SK-N-SH (cell line): ENCODE measurements at regions not wholly inside any gene's neighbourhood (a gene's known extent, or its start where the extent isn't known, plus 50 kb on each side); places are given as distances from the start of the nearest gene placed in this dataset.

Experiments
- CTCF ChIA-PET: fragments of 300-600, 350-600 bp; formaldehyde crosslinking; extraction: SDS; loops from one replicate; lab custom pipeline; 2021; lab: Yijun Ruan, JAX
- POLR2A ChIA-PET: fragments of 350-600 bp; sonication (Branson Sonifier 250); formaldehyde crosslinking; extraction: SDS; loops from one replicate; lab custom pipeline; 2020; ENCODE audit warnings: antibody characterized with exemption, inconsistent platforms; lab: Yijun Ruan, JAX
- DNase-seq: peaks from one replicate; pipeline ENCODE4 v3.0.0; 2012
- H2AFZ ChIP-seq: fragments of 200-600 bp; sonication (generic); 2 replicates; pipeline ENCODE4 v1.8.1; 2016; ENCODE audit warnings: antibody characterized with exemption, mild to moderate bottlenecking, low read depth
- H3F3A ChIP-seq: fragments of 200-600 bp; sonication (generic); replicated peaks from 2 replicates; pipeline ENCODE3; 2016; ENCODE audit warnings: antibody characterized with exemption, mild to moderate bottlenecking; ENCODE audit not compliant: insufficient read depth
- H3K27ac ChIP-seq, 2 experiments: fragments of 200-500 bp in 1 of 2; fragments of 200-600 bp in 1 of 2; sonication (Bioruptor generic) in 1 of 2; sonication (generic), shearing (Covaris generic) in 1 of 2; 2 replicates each; pipeline versions ENCODE4 v1.5.1 to v1.6.1; 2014 to 2016; ENCODE audit warnings: low read depth in 2 of 2, inconsistent platforms in 1 of 2, low read length in 1 of 2, mild to moderate bottlenecking in 1 of 2, mixed read lengths in 1 of 2
- H3K27me3 ChIP-seq: fragments of 200-600 bp; sonication (generic), shearing (Covaris generic); 2 replicates; pipeline ENCODE4 v1.6.1; 2016; ENCODE audit warnings: mixed run types; ENCODE audit not compliant: insufficient read depth
- H3K36me3 ChIP-seq, 2 experiments: fragments of 200-500 bp in 1 of 2; fragments of 200-600 bp in 1 of 2; sonication (Bioruptor generic) in 1 of 2; sonication (generic) in 1 of 2; replicated peaks in 1 of 2; 2 replicates each; pipeline versions ENCODE3 to v1.5.1; 2014 to 2016; ENCODE audit warnings: low read length in 1 of 2, mild to moderate bottlenecking in 1 of 2; ENCODE audit not compliant: insufficient read depth in 2 of 2, control insufficient read depth in 1 of 2
- H3K4me1 ChIP-seq, 2 experiments: fragments of 200-500 bp in 1 of 2; fragments of 200-600 bp in 1 of 2; sonication (Bioruptor generic) in 1 of 2; sonication (generic), shearing (Covaris generic) in 1 of 2; 2 replicates each; pipeline versions ENCODE4 v1.5.1 to v1.6.1; 2014 to 2016; ENCODE audit warnings: low read depth in 1 of 2, low read length in 1 of 2, mixed run types in 1 of 2; ENCODE audit not compliant: insufficient read depth in 2 of 2, control insufficient read depth in 1 of 2
- H3K4me2 ChIP-seq: fragments of 200-600 bp; sonication (generic), shearing (Covaris generic); 2 replicates; pipeline ENCODE4 v1.6.1; 2017; ENCODE audit warnings: mixed run types
- H3K4me3 ChIP-seq, 2 experiments: fragments of 200-500 bp in 1 of 2; fragments of 200-600 bp in 1 of 2; sonication (Bioruptor generic) in 1 of 2; sonication (generic), shearing (Covaris generic) in 1 of 2; 2 replicates each; pipeline versions ENCODE4 v1.5.1 to v1.8.1; 2014 to 2016; ENCODE audit warnings: low read depth in 2 of 2, inconsistent platforms in 1 of 2, low read length in 1 of 2, mild to moderate bottlenecking in 1 of 2, mixed read lengths in 1 of 2, moderate library complexity in 1 of 2
- H3K79me2 ChIP-seq: fragments of 200-600 bp; sonication (generic); 2 replicates; pipeline ENCODE4 v1.8.1; 2017; ENCODE audit warnings: mild to moderate bottlenecking; ENCODE audit not compliant: insufficient read depth
- H3K9ac ChIP-seq: fragments of 200-600 bp; sonication (generic); 2 replicates; pipeline ENCODE4 v1.6.1; 2017; ENCODE audit warnings: mixed run types
- H3K9me2 ChIP-seq: fragments of 200-600 bp; sonication (generic); 2 replicates; pipeline ENCODE4 v1.6.1; 2017; ENCODE audit warnings: mixed run types
- H3K9me3 ChIP-seq: fragments of 200-600 bp; sonication (generic); 2 replicates; pipeline ENCODE4 v1.6.1; 2017; ENCODE audit warnings: mixed run types, mild to moderate bottlenecking, moderate library complexity
- H4K20me1 ChIP-seq: fragments of 200-600 bp; sonication (generic); 2 replicates; pipeline ENCODE4 v1.6.1; 2017; ENCODE audit warnings: mild to moderate bottlenecking, mixed run types; ENCODE audit not compliant: insufficient read depth
- CHD2 ChIP-seq: fragments of 150-350 bp; IDR thresholded peaks from 2 replicates; pipeline ENCODE4 v1.6.1; 2018; ENCODE audit warnings: low read length; ENCODE audit not compliant: partially characterized antibody
- ELF1 ChIP-seq: IDR thresholded peaks from 2 replicates; pipeline ENCODE4 v1.4.0; 2012
- FOXJ3 ChIP-seq: sonication (generic); formaldehyde crosslinking; IDR thresholded peaks from 2 replicates; pipeline ENCODE4 v1.5.1; 2020; ENCODE audit warnings: mild to moderate bottlenecking, missing genetic modification reagents
- GABPA ChIP-seq: IDR thresholded peaks from 2 replicates; pipeline ENCODE4 v1.4.0; 2012; ENCODE audit warnings: low read depth, mild to moderate bottlenecking
- MAX ChIP-seq: IDR thresholded peaks from 2 replicates; pipeline ENCODE4 v1.4.0; 2012; ENCODE audit warnings: low read depth
- MEF2A ChIP-seq: IDR thresholded peaks from 2 replicates; pipeline ENCODE4 v1.4.0; 2012; ENCODE audit warnings: low read depth, borderline replicate concordance
- NRF1 ChIP-seq: IDR thresholded peaks from 2 replicates; pipeline ENCODE4 v1.6.1; 2012; ENCODE audit warnings: low read depth, mild to moderate bottlenecking, low read length
- POLR2AphosphoS5 ChIP-seq: IDR thresholded peaks from 2 replicates; pipeline ENCODE4 v1.6.1; 2012; ENCODE audit warnings: low read depth, low read length
- RAD21 ChIP-seq: IDR thresholded peaks from 2 replicates; pipeline ENCODE4 v1.6.1; 2012; ENCODE audit warnings: mild to moderate bottlenecking, low read length
- RFX5 ChIP-seq: IDR thresholded peaks from 2 replicates; pipeline ENCODE4 v1.6.1; 2012; ENCODE audit warnings: mild to moderate bottlenecking, improper control_type of control experiment, low read length
- RXRA ChIP-seq: IDR thresholded peaks from 2 replicates; pipeline ENCODE4 v1.4.0; 2012; ENCODE audit warnings: low read depth, mild to moderate bottlenecking, borderline replicate concordance
- SIN3A ChIP-seq: IDR thresholded peaks from 2 replicates; pipeline ENCODE4 v1.6.1; 2012; ENCODE audit warnings: low read depth, mild to moderate bottlenecking, low read length, moderate library complexity, borderline replicate concordance
- SMC3 ChIP-seq: IDR thresholded peaks from 2 replicates; pipeline ENCODE4 v1.6.1; 2012; ENCODE audit warnings: low read depth, low read length, improper control_type of control experiment
- TCF12 ChIP-seq: IDR thresholded peaks from 2 replicates; pipeline ENCODE4 v1.4.0; 2012
- TEAD4 ChIP-seq: IDR thresholded peaks from 2 replicates; pipeline ENCODE4 v1.4.0; 2012; ENCODE audit warnings: mild to moderate bottlenecking, borderline replicate concordance; ENCODE audit not compliant: insufficient read depth
- YY1 ChIP-seq: IDR thresholded peaks from 2 replicates; pipeline ENCODE4 v1.4.0; 2012; ENCODE audit warnings: low read depth, mild to moderate bottlenecking
- WGBS: methylation state at CpG from one replicate; pipeline ENCODE4 v1.1.6; 2017; ENCODE audit warnings: low lambda C conversion rate; 5-methylcytosine and 5-hydroxymethylcytosine counted together
- TF ChIP-seq, protein P1 (sequence below): IDR thresholded peaks from 2 replicates; pipeline ENCODE4; 2012
- TF ChIP-seq, protein P2 (sequence below): fragments of 150-350 bp; IDR thresholded peaks from 2 replicates; pipeline ENCODE4 v1.6.1; 2017; ENCODE audit warnings: antibody characterized with exemption, low read length, low read depth, borderline replicate concordance
- TF ChIP-seq, protein P3 (sequence below): IDR thresholded peaks from 2 replicates; pipeline ENCODE4 v1.6.1; 2012; ENCODE audit warnings: mild to moderate bottlenecking, low read depth, low read length, moderate library complexity
- TF ChIP-seq, protein P4 (sequence below): fragments of 150-350 bp; IDR thresholded peaks from 2 replicates; pipeline ENCODE4 v1.6.1; 2016; ENCODE audit warnings: mild to moderate bottlenecking, low read depth, low read length

- Histone ChIP-seq H3K4me1 (no peaks in the 10 kb centered on the region), H2AFZ (no peak overlapping the region), H3K27me3 (no peaks in the 10 kb centered on the region), H3K79me2 (no peaks in the 10 kb centered on the region), H3F3A (no peaks in the 10 kb centered on the region), H3K9me2 (no peaks in the 10 kb centered on the region)
- CTCF ChIA-PET: no interaction called here
- TF ChIP-seq, protein P1, sequence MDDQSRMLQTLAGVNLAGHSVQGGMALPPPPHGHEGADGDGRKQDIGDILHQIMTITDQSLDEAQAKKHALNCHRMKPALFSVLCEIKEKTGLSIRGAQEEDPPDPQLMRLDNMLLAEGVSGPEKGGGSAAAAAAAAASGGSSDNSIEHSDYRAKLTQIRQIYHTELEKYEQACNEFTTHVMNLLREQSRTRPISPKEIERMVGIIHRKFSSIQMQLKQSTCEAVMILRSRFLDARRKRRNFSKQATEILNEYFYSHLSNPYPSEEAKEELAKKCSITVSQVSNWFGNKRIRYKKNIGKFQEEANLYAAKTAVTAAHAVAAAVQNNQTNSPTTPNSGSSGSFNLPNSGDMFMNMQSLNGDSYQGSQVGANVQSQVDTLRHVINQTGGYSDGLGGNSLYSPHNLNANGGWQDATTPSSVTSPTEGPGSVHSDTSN: no peak
- TF ChIP-seq SMC3 (no peak), TCF12 (no peak), RXRA (no peak), FOXJ3 (CRISPR knock-in tag) (no peak), ELF1 (no peak), CHD2 (no peak), YY1 (no peak), MEF2A (no peak), NRF1 (no peak), RFX5 (no peak)
- TF ChIP-seq, protein P2, sequence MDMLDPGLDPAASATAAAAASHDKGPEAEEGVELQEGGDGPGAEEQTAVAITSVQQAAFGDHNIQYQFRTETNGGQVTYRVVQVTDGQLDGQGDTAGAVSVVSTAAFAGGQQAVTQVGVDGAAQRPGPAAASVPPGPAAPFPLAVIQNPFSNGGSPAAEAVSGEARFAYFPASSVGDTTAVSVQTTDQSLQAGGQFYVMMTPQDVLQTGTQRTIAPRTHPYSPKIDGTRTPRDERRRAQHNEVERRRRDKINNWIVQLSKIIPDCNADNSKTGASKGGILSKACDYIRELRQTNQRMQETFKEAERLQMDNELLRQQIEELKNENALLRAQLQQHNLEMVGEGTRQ: no peak
- TF ChIP-seq, all 33 proteins: peak for 0
- no peak for DNase-seq
- H4K20me1 ChIP-seq: no peaks in the 10 kb centered on the region
- no peak overlapping the region for H3K27ac ChIP-seq
- no peak overlapping the region for H3K4me3 ChIP-seq
- WGBS: 14% methylated on average over 3 of the region's 3 CpGs
- no peaks in the 10 kb centered on the region for H3K9me3 ChIP-seq
- H3K36me3 ChIP-seq: no peaks in the 10 kb centered on the region
- H3K4me2 ChIP-seq: no peak overlapping the region
- H3K9ac ChIP-seq: no peak overlapping the region
- POLR2A ChIA-PET: no interaction called here
Observed at GRCh38 chr4:160928482-160928881, 1235.3 kb downstream of the FSTL5 start.

GRCh38 chr4:160947653-160948052, 1216.1 kb downstream of the FSTL5 start:
- H3K27me3 ChIP-seq: no peaks in the 10 kb centered on the region
- WGBS: 26% methylated on average over 3 of the region's 3 CpGs
- H4K20me1 ChIP-seq: no peaks in the 10 kb centered on the region
- H3K9me3 ChIP-seq: no peaks in the 10 kb centered on the region
- no peaks in the 10 kb centered on the region for H3K9me2 ChIP-seq
- no peak for DNase-seq
- H3K4me2 ChIP-seq: no peak overlapping the region
- no peak overlapping the region for H3K27ac ChIP-seq
- ChIA-PET POLR2A (no interaction called here), CTCF (interaction anchor here (0.5 kb wide), 1 partner anchor 23 kb away, joined by 3 read pairs; no protein-coding TSS in a partner anchor)
- no peaks in the 10 kb centered on the region for H3F3A ChIP-seq
- H3K4me1 ChIP-seq: no peaks in the 10 kb centered on the region
- no peaks in the 10 kb centered on the region for H3K36me3 ChIP-seq
- H3K4me3 ChIP-seq: no peak overlapping the region
- H3K79me2 ChIP-seq: no peaks in the 10 kb centered on the region
- H2AFZ ChIP-seq: no peak overlapping the region
- no peak overlapping the region for H3K9ac ChIP-seq
- TF ChIP-seq TEAD4 (no peak), RAD21 (no peak), RFX5 (no peak), RXRA (no peak), FOXJ3 (CRISPR knock-in tag) (no peak), YY1 (no peak), SIN3A (no peak), GABPA (no peak), POLR2AphosphoS5 (no peak), MAX (no peak), CHD2 (no peak)
- TF ChIP-seq, protein P3, sequence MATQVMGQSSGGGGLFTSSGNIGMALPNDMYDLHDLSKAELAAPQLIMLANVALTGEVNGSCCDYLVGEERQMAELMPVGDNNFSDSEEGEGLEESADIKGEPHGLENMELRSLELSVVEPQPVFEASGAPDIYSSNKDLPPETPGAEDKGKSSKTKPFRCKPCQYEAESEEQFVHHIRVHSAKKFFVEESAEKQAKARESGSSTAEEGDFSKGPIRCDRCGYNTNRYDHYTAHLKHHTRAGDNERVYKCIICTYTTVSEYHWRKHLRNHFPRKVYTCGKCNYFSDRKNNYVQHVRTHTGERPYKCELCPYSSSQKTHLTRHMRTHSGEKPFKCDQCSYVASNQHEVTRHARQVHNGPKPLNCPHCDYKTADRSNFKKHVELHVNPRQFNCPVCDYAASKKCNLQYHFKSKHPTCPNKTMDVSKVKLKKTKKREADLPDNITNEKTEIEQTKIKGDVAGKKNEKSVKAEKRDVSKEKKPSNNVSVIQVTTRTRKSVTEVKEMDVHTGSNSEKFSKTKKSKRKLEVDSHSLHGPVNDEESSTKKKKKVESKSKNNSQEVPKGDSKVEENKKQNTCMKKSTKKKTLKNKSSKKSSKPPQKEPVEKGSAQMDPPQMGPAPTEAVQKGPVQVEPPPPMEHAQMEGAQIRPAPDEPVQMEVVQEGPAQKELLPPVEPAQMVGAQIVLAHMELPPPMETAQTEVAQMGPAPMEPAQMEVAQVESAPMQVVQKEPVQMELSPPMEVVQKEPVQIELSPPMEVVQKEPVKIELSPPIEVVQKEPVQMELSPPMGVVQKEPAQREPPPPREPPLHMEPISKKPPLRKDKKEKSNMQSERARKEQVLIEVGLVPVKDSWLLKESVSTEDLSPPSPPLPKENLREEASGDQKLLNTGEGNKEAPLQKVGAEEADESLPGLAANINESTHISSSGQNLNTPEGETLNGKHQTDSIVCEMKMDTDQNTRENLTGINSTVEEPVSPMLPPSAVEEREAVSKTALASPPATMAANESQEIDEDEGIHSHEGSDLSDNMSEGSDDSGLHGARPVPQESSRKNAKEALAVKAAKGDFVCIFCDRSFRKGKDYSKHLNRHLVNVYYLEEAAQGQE: no peak
- TF ChIP-seq, protein P4, sequence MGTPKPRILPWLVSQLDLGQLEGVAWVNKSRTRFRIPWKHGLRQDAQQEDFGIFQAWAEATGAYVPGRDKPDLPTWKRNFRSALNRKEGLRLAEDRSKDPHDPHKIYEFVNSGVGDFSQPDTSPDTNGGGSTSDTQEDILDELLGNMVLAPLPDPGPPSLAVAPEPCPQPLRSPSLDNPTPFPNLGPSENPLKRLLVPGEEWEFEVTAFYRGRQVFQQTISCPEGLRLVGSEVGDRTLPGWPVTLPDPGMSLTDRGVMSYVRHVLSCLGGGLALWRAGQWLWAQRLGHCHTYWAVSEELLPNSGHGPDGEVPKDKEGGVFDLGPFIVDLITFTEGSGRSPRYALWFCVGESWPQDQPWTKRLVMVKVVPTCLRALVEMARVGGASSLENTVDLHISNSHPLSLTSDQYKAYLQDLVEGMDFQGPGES: no peak
- TF ChIP-seq, protein P2: no peak
